GM12878 (cell line): ENCODE measurements at regions not wholly inside any gene's neighbourhood (a gene's known extent, or its start where the extent isn't known, plus 50 kb on each side); places are given as distances from the start of the nearest gene placed in this dataset. TPM values are rescaled to one million over a fixed set of nuclear protein-coding genes. Genes with fewer than 3 reads are reported as not detected.

Experiments
- ATAC-seq: fragments of 200-7000 bp; cut with Tn5 transposase; 3 replicates; pipeline ENCODE4 v1.9.1; 2020; ENCODE audit warnings: mild to moderate bottlenecking, moderate library complexity
- BruUV-seq: library from RNA; stranded (reverse); fragments of 400-500 nt; replicated peaks from 2 replicates; lab custom pipeline; 2021; lab: Mats Ljungman, UMichigan
- CTCF ChIA-PET: fragments of 300-600 bp; sonication (Branson Sonifier 250); formaldehyde crosslinking; extraction: SDS; loops from one replicate; lab custom pipeline; 2021; ENCODE audit warnings: inconsistent platforms; lab: Yijun Ruan, JAX
- POLR2A ChIA-PET: fragments of 350-600 bp; formaldehyde crosslinking; extraction: SDS; loops from one replicate; lab custom pipeline; 2021; ENCODE audit warnings: inconsistent platforms; lab: Charles Lee
- RAD21 ChIA-PET: fragments of 300-600 bp; sonication (Branson Sonifier 250); formaldehyde crosslinking; loops from one replicate; lab custom pipeline; 2023; ENCODE audit warnings: antibody characterized with exemption; ENCODE audit not compliant: unreplicated experiment; lab: Charles Lee
- SMC1A ChIA-PET: fragments of 300-600 bp; sonication (Branson Sonifier 250); formaldehyde crosslinking; loops from one replicate; lab custom pipeline; 2023; ENCODE audit not compliant: unreplicated experiment, uncharacterized antibody; lab: Charles Lee
- DNase-seq: peaks from one replicate; pipeline ENCODE4 v3.0.0-alpha.2; 2011; ENCODE audit warnings: low read depth, low spot score
- FAIRE-seq: peaks from 3 replicates; lab custom pipeline; 2011; peaks lifted over from hg19 to GRCh38; lab: Jason Lieb, UNC
- H2AFZ ChIP-seq: 2 replicates; pipeline ENCODE4 v1.6.0; 2011; ENCODE audit warnings: low read depth, low read length, control low read depth; ENCODE audit not compliant: control insufficient read depth
- H3K27ac ChIP-seq: 2 replicates; pipeline ENCODE4 v1.5.1; 2011; ENCODE audit warnings: control low read depth; ENCODE audit not compliant: control insufficient read depth, insufficient read depth
- H3K27me3 ChIP-seq, 2 experiments: replicated peaks in 1 of 2; 2 replicates each; pipeline versions ENCODE4 v1.6.0 to v1.6.1; 2011; ENCODE audit warnings: low read length in 1 of 2; ENCODE audit not compliant: control insufficient read depth in 2 of 2, insufficient read depth in 2 of 2
- H3K36me3 ChIP-seq, 2 experiments: 2 replicates each; pipeline ENCODE4 v1.5.1; 2011; ENCODE audit warnings: low read length in 1 of 2; ENCODE audit not compliant: control insufficient read depth in 2 of 2, insufficient read depth in 2 of 2
- H3K4me1 ChIP-seq: 2 replicates; pipeline ENCODE4 v1.6.1; 2011; ENCODE audit warnings: mild to moderate bottlenecking, low read length, moderate library complexity, mixed read lengths; ENCODE audit not compliant: control insufficient read depth, insufficient read depth
- H3K4me2 ChIP-seq: 2 replicates; pipeline ENCODE4 v1.6.0; 2011; ENCODE audit warnings: control low read depth; ENCODE audit not compliant: control insufficient read depth, insufficient read depth
- H3K4me3 ChIP-seq: fragments of 200-600 bp; sonication (generic); 2 replicates; pipeline ENCODE4 v1.5.1; 2016
- H3K79me2 ChIP-seq: 2 replicates; pipeline ENCODE4 v1.6.0; 2011; ENCODE audit warnings: low read length; ENCODE audit not compliant: control insufficient read depth, insufficient read depth
- H3K9ac ChIP-seq: 2 replicates; pipeline ENCODE4 v1.8.0; 2011; ENCODE audit warnings: low read length, control low read depth, mixed read lengths; ENCODE audit not compliant: control insufficient read depth, insufficient read depth
- H3K9me3 ChIP-seq: replicated peaks from 3 replicates; pipeline ENCODE4 v1.5.1; 2011; ENCODE audit warnings: mild to moderate bottlenecking, low read length; ENCODE audit not compliant: control insufficient read depth, insufficient read depth
- H4K20me1 ChIP-seq: 2 replicates; pipeline ENCODE4 v1.6.0; 2011; ENCODE audit not compliant: control insufficient read depth, insufficient read depth
- BCL3 ChIP-seq: IDR thresholded peaks from 2 replicates; pipeline ENCODE4 v1.6.1; 2011; ENCODE audit warnings: borderline replicate concordance, low read depth, mild to moderate bottlenecking, moderate library complexity, low read length; ENCODE audit not compliant: insufficient read depth, poor library complexity, severe bottlenecking
- EGR1 ChIP-seq, 2 experiments: IDR thresholded peaks; 1 replicate in 1 of 2; 2 replicates in 1 of 2; pipeline ENCODE4 v1.6.1; 2011 to 2012; ENCODE audit warnings: low read depth in 2 of 2, low read length in 2 of 2, borderline replicate concordance in 1 of 2, mild to moderate bottlenecking in 1 of 2, moderate library complexity in 1 of 2
- HDAC6 ChIP-seq: fragments of 200-600 bp; sonication (generic); IDR thresholded peaks from one replicate; pipeline ENCODE4 v1.8.0; 2017; ENCODE audit warnings: antibody characterized with exemption; ENCODE audit not compliant: unreplicated experiment
- IRF3 ChIP-seq: fragments of 450-650 bp; IDR thresholded peaks from 2 replicates; pipeline ENCODE4 v1.6.1; 2014; ENCODE audit warnings: mild to moderate bottlenecking
- MYB ChIP-seq: fragments of 150-350 bp; IDR thresholded peaks from 2 replicates; pipeline ENCODE4 v1.6.1; 2014; ENCODE audit warnings: mild to moderate bottlenecking, low read depth, low read length, borderline replicate concordance
- NFYB ChIP-seq: IDR thresholded peaks from 2 replicates; pipeline ENCODE4 v1.6.1; 2011; ENCODE audit warnings: low read depth, mild to moderate bottlenecking, low read length, improper control_type of control experiment, moderate library complexity; ENCODE audit not compliant: insufficient read depth
- SKIL ChIP-seq: fragments of 450-650 bp; IDR thresholded peaks from 2 replicates; pipeline ENCODE4 v1.6.1; 2017; ENCODE audit warnings: mild to moderate bottlenecking, low read depth, inconsistent platforms; ENCODE audit not compliant: poor library complexity, severe bottlenecking
- TCF7 ChIP-seq: IDR thresholded peaks from 2 replicates; pipeline ENCODE4 v1.6.1; 2014; ENCODE audit warnings: antibody characterized with exemption, borderline replicate concordance
- ZNF622 ChIP-seq: fragments of 450-650 bp; IDR thresholded peaks from 2 replicates; pipeline ENCODE4 v1.6.1; 2017; ENCODE audit warnings: mild to moderate bottlenecking, inconsistent platforms
- WGBS: methylation state at CpG from one replicate; pipeline ENCODE4 v1.1.6; 2016; ENCODE audit warnings: low lambda C conversion rate; ENCODE audit not compliant: insufficient replicate concordance, insufficient coverage; ENCODE audit errors: missing lambda C conversion rate; 5-methylcytosine and 5-hydroxymethylcytosine counted together
- in situ Hi-C: fragments of 300-500 bp; cut with MboI; formaldehyde crosslinking; loops from 9 replicates; pipeline ENCODE4 v1.14.3; 2018; ENCODE audit warnings: mixed read lengths
- intact Hi-C: fragments of 100-400 bp; cut with micrococcal nuclease; formaldehyde crosslinking; loops from one replicate; pipeline ENCODE4 v1.14.2; 2022; ENCODE audit not compliant: unreplicated experiment
- small RNA-seq: library from RNA; depleted of rRNA; stranded (forward); fragments of <200 nt; gene quantifications from one replicate; pipeline ENCODE3, GENCODE V24; 2014

GRCh38 chr6:93471281-93471680 is 51.9 kb upstream of the EPHA7 start:
- H3K9me3 ChIP-seq, result no peaks in the 10 kb centered on the region
- intact Hi-C loops (no loop called here), in situ Hi-C loops (no loop called here)
- DNase-seq, result no peak
- CTCF ChIA-PET, result interaction anchor here (0.6 to 1.3 kb wide), 2 partner anchors 47 to 563 kb away, joined by 3 to 5 read pairs; no protein-coding TSS in a partner anchor
- SMC1A ChIA-PET, result no interaction called here
- POLR2A ChIA-PET, result no interaction called here
- no peak for TF ChIP-seq SKIL
- no peak for TF ChIP-seq EGR1 (IDR thresholded peaks at IDR 0.05; ENCODE audit: borderline replicate concordance in 1 of 2, low read depth in 2 of 2, low read length in 2 of 2)
- no peak for TF ChIP-seq TCF7
- no peak for TF ChIP-seq HDAC6
- no peak for TF ChIP-seq MYB
- no peak for TF ChIP-seq BCL3
- no peak for TF ChIP-seq ZNF622
- no peak for TF ChIP-seq NFYB
- TF ChIP-seq IRF3, result no peak
- H3K4me2 ChIP-seq, result no peak overlapping the region
- RAD21 ChIA-PET, result no interaction called here
- no peak overlapping the region for H3K9ac ChIP-seq
- H3K27ac ChIP-seq, result no peak overlapping the region
- H3K27me3 ChIP-seq, result no peaks in the 10 kb centered on the region
- no peaks in the 10 kb centered on the region for H3K79me2 ChIP-seq
- no peak overlapping the region for H3K4me3 ChIP-seq
- H3K4me1 ChIP-seq, result no peaks in the 10 kb centered on the region
- H4K20me1 ChIP-seq, result no peaks in the 10 kb centered on the region
- 17% methylated on average over 2 of the region's 2 CpGs for WGBS
- BruUV-seq, result no TSS peak
- ATAC-seq, result no peak
- no peak for FAIRE-seq
- no peaks in the 10 kb centered on the region for H3K36me3 ChIP-seq
- no peak overlapping the region for H2AFZ ChIP-seq

Small RNAs in the stretch of these regions (small RNA-seq; reads per million reads assigned to genes)
- gene AL078595.1 (not detected), gene RF00425 (not detected)
